ENCODE measurements at regions not wholly inside any gene's neighbourhood (a gene's known extent, or its start where the extent isn't known, plus 50 kb on each side); places are given as distances from the start of the nearest gene placed in this dataset.

DNA sequence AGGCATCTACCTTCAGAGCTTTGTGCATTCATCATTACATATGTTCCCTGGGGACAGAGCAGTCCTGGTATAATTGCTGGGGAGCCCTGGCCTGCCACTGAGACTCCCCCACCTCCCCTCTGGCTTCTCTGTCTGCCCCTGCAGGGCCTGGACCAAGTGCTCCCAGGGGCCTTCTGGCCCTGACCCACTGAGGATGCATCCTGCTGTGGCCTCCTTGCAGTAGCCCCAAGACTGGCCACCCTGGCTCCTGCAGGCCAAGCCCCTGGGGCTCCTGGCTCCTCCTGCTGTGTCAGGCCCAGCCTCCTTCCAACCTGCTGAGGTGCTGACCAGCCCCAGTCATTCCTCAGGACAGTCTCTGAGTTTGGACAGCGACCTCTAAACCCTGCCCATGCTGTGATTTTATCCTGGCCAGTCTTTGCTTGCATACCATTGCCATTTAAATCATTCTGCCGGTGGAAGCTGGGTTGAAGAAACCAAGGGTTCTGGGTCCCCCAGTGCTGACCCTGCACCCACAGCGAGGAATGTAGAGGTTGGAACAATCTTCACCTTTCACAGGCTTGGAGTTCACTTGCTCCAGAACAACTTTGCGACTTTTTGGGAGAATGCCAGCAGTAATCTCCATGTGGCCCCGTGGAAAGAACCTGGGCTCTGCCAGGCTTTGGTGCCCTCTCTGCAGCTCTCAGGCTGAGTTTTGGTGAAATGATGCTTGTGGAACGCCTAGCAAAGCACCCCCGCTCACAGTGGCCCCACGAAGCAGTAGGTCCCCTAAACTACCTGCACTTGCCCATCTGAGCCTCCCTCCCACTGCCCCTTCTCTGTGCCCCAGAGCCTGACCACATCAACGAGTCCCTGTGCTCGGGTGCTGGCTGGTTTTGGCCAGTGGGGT is 167.3 kb upstream of the GLI2 start:
- TF ChIP-seq, protein P1, sequence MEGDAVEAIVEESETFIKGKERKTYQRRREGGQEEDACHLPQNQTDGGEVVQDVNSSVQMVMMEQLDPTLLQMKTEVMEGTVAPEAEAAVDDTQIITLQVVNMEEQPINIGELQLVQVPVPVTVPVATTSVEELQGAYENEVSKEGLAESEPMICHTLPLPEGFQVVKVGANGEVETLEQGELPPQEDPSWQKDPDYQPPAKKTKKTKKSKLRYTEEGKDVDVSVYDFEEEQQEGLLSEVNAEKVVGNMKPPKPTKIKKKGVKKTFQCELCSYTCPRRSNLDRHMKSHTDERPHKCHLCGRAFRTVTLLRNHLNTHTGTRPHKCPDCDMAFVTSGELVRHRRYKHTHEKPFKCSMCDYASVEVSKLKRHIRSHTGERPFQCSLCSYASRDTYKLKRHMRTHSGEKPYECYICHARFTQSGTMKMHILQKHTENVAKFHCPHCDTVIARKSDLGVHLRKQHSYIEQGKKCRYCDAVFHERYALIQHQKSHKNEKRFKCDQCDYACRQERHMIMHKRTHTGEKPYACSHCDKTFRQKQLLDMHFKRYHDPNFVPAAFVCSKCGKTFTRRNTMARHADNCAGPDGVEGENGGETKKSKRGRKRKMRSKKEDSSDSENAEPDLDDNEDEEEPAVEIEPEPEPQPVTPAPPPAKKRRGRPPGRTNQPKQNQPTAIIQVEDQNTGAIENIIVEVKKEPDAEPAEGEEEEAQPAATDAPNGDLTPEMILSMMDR (IDR thresholded peaks at IDR 0.05), result no peak
- TF ChIP-seq EP300 (IDR thresholded peaks at IDR 0.05) (no peak), POLR2AphosphoS5 (IDR thresholded peaks at IDR 0.05) (no peak), POLR2A (IDR thresholded peaks at IDR 0.05) (no peak)

All from gastroesophageal sphincter (tissue), 3 donors.